Body of pancreas (tissue), 4 donors: ENCODE measurements at regions not wholly inside any gene's neighbourhood (a gene's known extent, or its start where the extent isn't known, plus 50 kb on each side); places are given as distances from the start of the nearest gene placed in this dataset.

Experiments
- POLR2A ChIP-seq, 3 donors: fragments of 450-650 bp; IDR thresholded peaks; one replicate each; pipeline ENCODE4 v1.6.1; 2016; ENCODE audit warnings: antibody characterized with exemption in 3 of 3, mild to moderate bottlenecking in 2 of 3
- TF ChIP-seq, protein P1 (sequence below), 7 experiments: fragments of 450-650 bp in 4 of 7; fragments of 200-600 bp in 3 of 7; sonication (generic) in 3 of 7; IDR thresholded peaks; one replicate each; pipeline ENCODE4 v1.5.1; 2016 to 2019; ENCODE audit warnings: antibody characterized with exemption in 7 of 7

DNA sequence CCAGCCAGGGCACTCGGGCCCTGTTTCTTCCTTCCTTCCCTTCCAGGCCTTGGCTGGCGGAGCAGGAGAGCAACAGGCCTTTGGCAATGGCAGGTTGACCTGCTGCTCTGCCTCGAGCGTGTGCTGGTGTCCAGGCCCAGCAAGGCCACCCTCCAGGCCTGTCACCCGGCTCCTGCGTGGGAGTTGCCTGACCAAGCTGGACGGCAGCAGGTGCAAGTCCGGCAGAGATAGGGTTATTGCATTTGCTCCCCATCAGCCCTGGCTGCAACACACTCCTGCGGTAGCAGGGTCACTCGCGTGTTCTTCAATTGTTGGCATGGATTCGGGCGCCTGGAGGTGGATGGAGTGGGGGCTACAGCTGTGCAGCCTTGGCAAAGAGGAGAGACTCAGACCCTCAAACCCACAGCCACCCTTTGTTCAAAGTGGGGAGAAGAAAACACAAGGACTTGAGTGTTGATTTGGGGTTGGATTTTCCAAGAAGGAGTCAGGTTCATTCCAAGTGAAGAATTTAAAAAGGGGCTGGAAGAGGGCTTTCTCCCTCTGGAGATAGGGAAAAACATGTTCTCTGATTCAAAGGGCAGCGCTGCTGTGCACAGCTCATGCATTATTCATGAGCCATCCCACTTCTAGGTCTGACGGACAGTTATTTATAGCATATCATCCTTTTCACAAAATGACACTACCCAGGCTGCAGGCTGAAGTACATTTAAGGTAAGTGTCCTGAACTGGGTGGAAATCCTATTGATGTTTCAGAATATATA is 64.2 kb upstream of the PITRM1 start:
- TF ChIP-seq, protein P1, sequence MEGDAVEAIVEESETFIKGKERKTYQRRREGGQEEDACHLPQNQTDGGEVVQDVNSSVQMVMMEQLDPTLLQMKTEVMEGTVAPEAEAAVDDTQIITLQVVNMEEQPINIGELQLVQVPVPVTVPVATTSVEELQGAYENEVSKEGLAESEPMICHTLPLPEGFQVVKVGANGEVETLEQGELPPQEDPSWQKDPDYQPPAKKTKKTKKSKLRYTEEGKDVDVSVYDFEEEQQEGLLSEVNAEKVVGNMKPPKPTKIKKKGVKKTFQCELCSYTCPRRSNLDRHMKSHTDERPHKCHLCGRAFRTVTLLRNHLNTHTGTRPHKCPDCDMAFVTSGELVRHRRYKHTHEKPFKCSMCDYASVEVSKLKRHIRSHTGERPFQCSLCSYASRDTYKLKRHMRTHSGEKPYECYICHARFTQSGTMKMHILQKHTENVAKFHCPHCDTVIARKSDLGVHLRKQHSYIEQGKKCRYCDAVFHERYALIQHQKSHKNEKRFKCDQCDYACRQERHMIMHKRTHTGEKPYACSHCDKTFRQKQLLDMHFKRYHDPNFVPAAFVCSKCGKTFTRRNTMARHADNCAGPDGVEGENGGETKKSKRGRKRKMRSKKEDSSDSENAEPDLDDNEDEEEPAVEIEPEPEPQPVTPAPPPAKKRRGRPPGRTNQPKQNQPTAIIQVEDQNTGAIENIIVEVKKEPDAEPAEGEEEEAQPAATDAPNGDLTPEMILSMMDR (IDR thresholded peaks at IDR 0.05), result no peak
- TF ChIP-seq POLR2A (IDR thresholded peaks at IDR 0.05), result no peak
